Ovary (tissue), 7 donors: ENCODE measurements at regions not wholly inside any gene's neighbourhood (a gene's known extent, or its start where the extent isn't known, plus 50 kb on each side); places are given as distances from the start of the nearest gene placed in this dataset.

Experiments
- DNase-seq, 5 donors: peaks; one replicate each; pipeline ENCODE4 v3.0.0-alpha.2; 2019 to 2020
- H3K27ac ChIP-seq, 2 donors: fragments of 200-600 bp; one replicate each; pipeline versions ENCODE4 v1.5.1 to v1.8.0; 2019 to 2022
- H3K27me3 ChIP-seq: fragments of 200-600 bp; one replicate; pipeline ENCODE4 v1.8.0; 2022
- H3K36me3 ChIP-seq: fragments of 200-600 bp; sonication (generic); one replicate; pipeline ENCODE4 v1.5.1; 2019
- H3K4me1 ChIP-seq: one replicate; pipeline ENCODE4 v1.8.1; 2013; ENCODE audit warnings: mild to moderate bottlenecking, moderate library complexity; ENCODE audit not compliant: insufficient read depth
- H3K4me3 ChIP-seq: fragments of 200-600 bp; sonication (generic); one replicate; pipeline ENCODE4 v1.5.1; 2017
- H3K9me3 ChIP-seq, 2 donors: fragments of 200-600 bp in 1 of 2; sonication (generic) in 1 of 2; one replicate each; pipeline versions ENCODE4 v1.5.1 to v1.8.1; 2013 to 2019; ENCODE audit warnings: mild to moderate bottlenecking in 1 of 2, moderate library complexity in 1 of 2
- CTCF ChIP-seq, 3 donors: fragments of 450-650 bp in 2 of 3; fragments of 200-600 bp in 1 of 3; IDR thresholded peaks; one replicate each; pipeline versions ENCODE4 v1.5.1 to v1.8.0; 2016 to 2022; ENCODE audit warnings: antibody characterized with exemption in 3 of 3, mild to moderate bottlenecking in 1 of 3
- EP300 ChIP-seq: sonication (generic); formaldehyde crosslinking; IDR thresholded peaks from one replicate; pipeline ENCODE4 v1.6.1; 2017; ENCODE audit warnings: antibody characterized with exemption
- POLR2A ChIP-seq: fragments of 450-650 bp; IDR thresholded peaks from one replicate; pipeline ENCODE4 v1.6.1; 2017; ENCODE audit warnings: antibody characterized with exemption, mild to moderate bottlenecking, moderate library complexity
- WGBS, 3 donors: extraction: QIAGEN DNeasy Blood & Tissue Kit in 1 of 3; methylation state at CpG; one replicate each; pipeline versions ENCODE4 v1.1.5 to v1.1.7; 2013 to 2017; 5-methylcytosine and 5-hydroxymethylcytosine counted together
- intact Hi-C, 4 donors: fragments of 100-400 bp; cut with DNase I; formaldehyde crosslinking; loops; one replicate each; pipeline versions ENCODE4 v1.11.0 to v1.15.1; 2022 to 2023
- donor health status: DM: no; HTN: no; CAD: no; lungs with moderate emphysema.
- donor health status: DM: no; HTN: no; CAD: no.
- donor health status: Bipolar disorder and iron deficiency.
- donor health status: DM: no; HTN: no; CAD: no.
- donor health status: DM: yes; HTN: yes; CAD: no.

GRCh38 chr2:161032635-161033034 lies 127.6 kb upstream of the TANK start:
- Histone ChIP-seq H3K4me3 (no peak overlapping the region), H3K9me3 (no peaks in the 10 kb centered on the region), H3K27ac (no peak overlapping the region), H3K36me3 (no peaks in the 10 kb centered on the region), H3K4me1 (peaks cover 1% of the 10 kb centered on the region), H3K27me3 (no peaks in the 10 kb centered on the region)
- intact Hi-C loops = no loop called here
- TF ChIP-seq CTCF (IDR thresholded peaks at IDR 0.05) (no peak), EP300 (no peak), POLR2A (no peak)
- no peak for DNase-seq
- 97 to 99% (median 98%) methylated on average over 7 of the region's 7 CpGs for WGBS, 3 donors

DNA sequence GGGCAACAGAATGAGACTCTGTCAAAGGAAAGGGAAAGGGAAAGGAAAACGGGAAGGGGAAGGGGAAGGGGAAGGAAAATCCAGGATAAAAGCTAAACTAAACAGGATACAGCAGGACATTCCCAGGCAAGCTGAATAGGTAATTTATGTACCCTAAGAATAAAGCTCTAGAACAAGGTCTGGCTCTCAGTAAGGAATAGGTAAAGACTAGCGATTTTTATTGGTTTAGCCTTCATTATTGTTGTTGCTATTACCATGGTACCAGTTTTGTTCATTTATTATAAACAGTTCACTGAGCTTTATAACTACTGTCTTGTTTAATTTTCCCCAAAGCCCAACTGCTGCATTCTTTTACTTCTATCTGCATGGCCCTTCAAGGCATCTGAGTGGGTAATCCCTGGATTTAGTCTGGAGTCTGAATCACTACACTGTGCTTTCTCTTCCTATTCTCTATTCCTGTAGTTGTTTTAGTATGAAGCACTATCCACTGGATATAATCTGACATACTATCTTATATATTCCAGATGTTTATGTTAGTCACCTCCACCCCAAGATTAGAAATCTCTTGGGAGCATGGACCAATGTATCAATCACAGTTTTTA lies 127.1 kb upstream of the TANK start:
- Histone ChIP-seq H3K4me3 (no peak overlapping the region), H3K9me3 (no peaks in the 10 kb centered on the region)
- WGBS, 3 donors = 69 to 90% (median 80%) methylated on average over 2 of the region's 2 CpGs

GRCh38 chr2:161036926-161037325 lies 123.3 kb upstream of the TANK start:
- intact Hi-C loops = no loop called here
- TF ChIP-seq CTCF (IDR thresholded peaks at IDR 0.05) (no peak), POLR2A (no peak), EP300 (no peak)
- no peaks in the 10 kb centered on the region for H3K9me3 ChIP-seq
- no peaks in the 10 kb centered on the region for H3K36me3 ChIP-seq
- 76 to 84% (median 76%) methylated on average over 1 of the region's 1 CpG for WGBS, 3 donors
- no peaks in the 10 kb centered on the region for H3K27me3 ChIP-seq
- H3K4me1 ChIP-seq = no peaks in the 10 kb centered on the region
- DNase-seq = no peak
- H3K27ac ChIP-seq = no peak overlapping the region
- no peak overlapping the region for H3K4me3 ChIP-seq

More for the DNA sequence above, 127.1 kb upstream of the TANK start:
- H3K27ac ChIP-seq = no peak overlapping the region
- intact Hi-C loops = no loop called here
- H3K27me3 ChIP-seq = no peaks in the 10 kb centered on the region
- peaks cover 1% of the 10 kb centered on the region for H3K4me1 ChIP-seq
- TF ChIP-seq POLR2A (no peak), EP300 (no peak), CTCF (IDR thresholded peaks at IDR 0.05) (no peak)
- no peaks in the 10 kb centered on the region for H3K36me3 ChIP-seq
- no peak for DNase-seq

DNA sequence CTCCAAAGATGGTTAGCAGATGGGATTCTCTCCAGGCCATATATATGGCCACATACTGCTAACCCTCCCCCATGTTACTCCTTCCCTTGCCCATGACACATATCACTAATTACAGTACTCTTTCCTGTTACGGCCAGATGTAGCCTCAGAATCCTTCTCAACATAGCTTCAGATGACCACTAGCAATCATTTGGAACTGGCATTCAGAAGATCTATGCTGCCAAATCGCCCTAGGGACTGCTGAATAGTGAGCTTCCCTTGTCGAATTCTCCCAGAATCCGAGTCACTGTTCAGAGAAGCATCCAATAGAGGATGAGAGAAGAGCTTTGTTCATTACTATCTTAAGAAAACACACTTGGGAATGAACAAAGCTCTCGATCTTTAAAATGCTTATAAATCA lies 121.2 kb upstream of the TANK start:
- WGBS, 3 donors = 73 to 80% (median 74%) methylated on average over 5 of the region's 5 CpGs
- peaks cover 1% of the 10 kb centered on the region for H3K4me1 ChIP-seq
- TF ChIP-seq EP300 (no peak), POLR2A (no peak), CTCF (IDR thresholded peaks at IDR 0.05) (no peak)
- no peak overlapping the region for H3K4me3 ChIP-seq
- no peaks in the 10 kb centered on the region for H3K9me3 ChIP-seq
- intact Hi-C loops = no loop called here
- no peaks in the 10 kb centered on the region for H3K36me3 ChIP-seq
- no peak overlapping the region for H3K27ac ChIP-seq
- no peak for DNase-seq
- no peaks in the 10 kb centered on the region for H3K27me3 ChIP-seq
